ENCODE measurements at regions not wholly inside any gene's neighbourhood (a gene's known extent, or its start where the extent isn't known, plus 50 kb on each side); places are given as distances from the start of the nearest gene placed in this dataset.
"Not testable (repeated sequence)": the region's sequence is repeated elsewhere in the genome, so short reads cannot be mapped to it uniquely, and the experiment has no call there.

- DNase-seq = no peak
Observed at GRCh38 chr2:166831930-166832329, 56.4 kb upstream of the XIRP2 start.

- no peak for DNase-seq
Observed at GRCh38 chr2:166825914-166826313, 62.4 kb upstream of the XIRP2 start.

GRCh38 chr2:166814335-166814734, 73.9 kb upstream of the XIRP2 start:
- DNase-seq = no peak

GRCh38 chr2:166812166-166812891, 76.0 kb upstream of the XIRP2 start:
- DNase-seq = no peak

GRCh38 chr2:166805753-166806152, 82.5 kb upstream of the XIRP2 start:
- DNase-seq = no peak

- no peak for DNase-seq
Observed at GRCh38 chr2:166803373-166804000, 84.8 kb upstream of the XIRP2 start.

- DNase-seq = no peak
Observed at GRCh38 chr2:166802475-166802874, 85.8 kb upstream of the XIRP2 start.

GRCh38 chr2:166792808-166793207, 95.5 kb upstream of the XIRP2 start:
- DNase-seq = peak; percentile 30

GRCh38 chr2:166786707-166787106, 101.6 kb upstream of the XIRP2 start:
- no peak for DNase-seq

- DNase-seq = no peak
Observed at GRCh38 chr2:166784296-166784946, 103.9 kb upstream of the XIRP2 start.

GRCh38 chr2:166775176-166775575, 113.1 kb upstream of the XIRP2 start:
- DNase-seq = no peak

- DNase-seq = no peak
Observed at GRCh38 chr2:166773308-166773949, 114.9 kb upstream of the XIRP2 start.

GRCh38 chr2:166768393-166769123, 119.7 kb upstream of the XIRP2 start:
- DNase-seq = no peak

GRCh38 chr2:166766769-166767322, 121.4 kb upstream of the XIRP2 start:
- not testable (repeated sequence) for DNase-seq

- no peak for DNase-seq
Observed at GRCh38 chr2:166766220-166766619, 122.1 kb upstream of the XIRP2 start.

- no peak for DNase-seq
Observed at GRCh38 chr2:166765141-166765540, 123.1 kb upstream of the XIRP2 start.

- DNase-seq = no peak
Observed at GRCh38 chr2:166764702-166765101, 123.6 kb upstream of the XIRP2 start.

- DNase-seq = no peak
Observed at GRCh38 chr2:166764216-166764615, 124.1 kb upstream of the XIRP2 start.

GRCh38 chr2:166762746-166763145, 125.5 kb upstream of the XIRP2 start:
- no peak for DNase-seq

GRCh38 chr2:166758956-166759355, 129.3 kb upstream of the XIRP2 start:
- DNase-seq = no peak

- DNase-seq = no peak
Observed at GRCh38 chr2:166750624-166751023, 137.7 kb upstream of the XIRP2 start.

GRCh38 chr2:166744117-166744516, 144.2 kb upstream of the XIRP2 start:
- DNase-seq = not testable (repeated sequence)

GRCh38 chr2:166743482-166743881, 144.8 kb upstream of the XIRP2 start:
- DNase-seq = not testable (repeated sequence)

All from activated CD4-positive, alpha-beta T cell treated with anti-CD3 and anti-CD28 coated beads, Interleukin-10, Interleukin-2, amounts not matched to agents 100 ng/mL and 50 ng/mL, durations not matched to agents 16 hours and 8 hours (primary cell).